ENCODE measurements at regions not wholly inside any gene's neighbourhood (a gene's known extent, or its start where the extent isn't known, plus 50 kb on each side); places are given as distances from the start of the nearest gene placed in this dataset.

DNA sequence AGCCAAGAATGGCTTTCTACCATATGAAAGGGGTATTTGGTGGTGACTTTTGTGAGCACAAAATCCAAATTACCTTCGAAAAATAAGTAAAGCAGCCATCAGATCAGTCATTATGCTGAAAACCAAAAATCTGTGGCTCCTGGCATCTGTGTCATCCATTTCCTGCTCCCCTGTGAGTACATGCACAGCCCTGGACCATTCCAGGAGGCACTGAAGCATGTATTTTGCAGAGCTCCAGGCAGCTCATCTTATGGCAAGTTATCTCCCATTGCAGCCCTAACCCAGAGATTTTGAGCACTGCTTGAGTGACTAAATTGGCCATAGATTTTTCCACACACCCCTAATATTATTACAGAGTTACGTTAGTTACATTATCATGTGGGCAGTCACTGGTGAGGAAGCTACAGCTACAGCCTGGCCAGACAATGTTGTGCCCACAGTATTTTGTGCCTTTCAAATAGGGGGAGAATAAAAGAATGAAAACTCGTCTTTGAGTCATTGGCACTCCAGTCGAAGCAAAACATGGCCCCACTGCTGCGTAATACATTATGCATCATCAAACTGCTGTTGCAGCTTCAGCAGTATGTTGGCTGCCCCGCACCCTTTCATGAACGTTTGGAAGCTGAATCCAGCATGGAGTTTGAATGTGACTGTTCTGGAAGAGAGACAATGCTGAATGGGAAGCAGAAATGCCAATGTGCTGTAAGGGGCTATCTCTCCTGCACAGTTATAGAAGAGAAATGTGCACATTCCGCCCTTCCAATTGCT is 702.2 kb downstream of the RNF144A start:
- in situ Hi-C loops (cut with MboI), result no loop called here
- Histone ChIP-seq H3K79me2 (ENCODE audit: control insufficient read depth, insufficient read depth, low read length) (no peaks in the 10 kb centered on the region), H2AFZ (ENCODE audit: low read depth, low read length) (no peak overlapping the region), H3K4me3 (no peak overlapping the region), H3K27me3 (ENCODE audit: control insufficient read depth in 2 of 2, insufficient read depth in 2 of 2, low read length in 2 of 2) (no peaks in the 10 kb centered on the region), H3K9me1 (ENCODE audit: control insufficient read depth, insufficient read depth, low read length) (no peaks in the 10 kb centered on the region), H3K4me1 (replicated peaks in 1 of 2; ENCODE audit: control insufficient read depth in 2 of 2, insufficient read depth in 2 of 2, low read length in 2 of 2) (no peaks in the 10 kb centered on the region), H3K9me3 (replicated peaks; ENCODE audit: control insufficient read depth, insufficient read depth, low read depth, low read length) (no peaks in the 10 kb centered on the region), H3K9ac (ENCODE audit: insufficient read depth in 1 of 2, low read depth in 2 of 2, low read length in 2 of 2) (no peak overlapping the region), H3K27ac (ENCODE audit: extremely low read depth, low read depth, low read length) (no peak overlapping the region), H3K4me2 (ENCODE audit: insufficient read depth, low read length) (no peak overlapping the region), H3K36me3 (ENCODE audit: control insufficient read depth, insufficient read depth, low read length) (no peaks in the 10 kb centered on the region), H4K20me1 (replicated peaks; ENCODE audit: control insufficient read depth, insufficient read depth, low read length) (no peaks in the 10 kb centered on the region)
- no peak for TF ChIP-seq ZBTB7A (IDR thresholded peaks at IDR 0.05; ENCODE audit: borderline replicate concordance, control insufficient read depth, low read depth, low read length)
- TF ChIP-seq THRAP3 (IDR thresholded peaks at IDR 0.05; ENCODE audit: borderline replicate concordance), result no peak
- TF ChIP-seq, protein P1, sequence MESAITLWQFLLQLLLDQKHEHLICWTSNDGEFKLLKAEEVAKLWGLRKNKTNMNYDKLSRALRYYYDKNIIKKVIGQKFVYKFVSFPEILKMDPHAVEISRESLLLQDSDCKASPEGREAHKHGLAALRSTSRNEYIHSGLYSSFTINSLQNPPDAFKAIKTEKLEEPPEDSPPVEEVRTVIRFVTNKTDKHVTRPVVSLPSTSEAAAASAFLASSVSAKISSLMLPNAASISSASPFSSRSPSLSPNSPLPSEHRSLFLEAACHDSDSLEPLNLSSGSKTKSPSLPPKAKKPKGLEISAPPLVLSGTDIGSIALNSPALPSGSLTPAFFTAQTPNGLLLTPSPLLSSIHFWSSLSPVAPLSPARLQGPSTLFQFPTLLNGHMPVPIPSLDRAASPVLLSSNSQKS (CRISPR knock-in tag; IDR thresholded peaks at IDR 0.05), result no peak
- no peak for TF ChIP-seq TAF9B (IDR thresholded peaks at IDR 0.05; ENCODE audit: partially characterized antibody)
- TF ChIP-seq ZNF3 (CRISPR knock-in tag; IDR thresholded peaks at IDR 0.05), result no peak
- no peak for TF ChIP-seq ZNF174 (CRISPR knock-in tag; IDR thresholded peaks at IDR 0.05)
- TF ChIP-seq CHD4 (IDR thresholded peaks at IDR 0.05; ENCODE audit: insufficient read depth, insufficient replicate concordance, low read depth, low read length, poor library complexity, severe bottlenecking), result no peak
- no peak for TF ChIP-seq KDM4B (IDR thresholded peaks at IDR 0.05; ENCODE audit: borderline replicate concordance in 2 of 2, low read depth in 1 of 2)
- TF ChIP-seq, protein P2, sequence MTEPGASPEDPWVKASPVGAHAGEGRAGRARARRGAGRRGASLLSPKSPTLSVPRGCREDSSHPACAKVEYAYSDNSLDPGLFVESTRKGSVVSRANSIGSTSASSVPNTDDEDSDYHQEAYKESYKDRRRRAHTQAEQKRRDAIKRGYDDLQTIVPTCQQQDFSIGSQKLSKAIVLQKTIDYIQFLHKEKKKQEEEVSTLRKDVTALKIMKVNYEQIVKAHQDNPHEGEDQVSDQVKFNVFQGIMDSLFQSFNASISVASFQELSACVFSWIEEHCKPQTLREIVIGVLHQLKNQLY (CRISPR knock-in tag; conservative IDR thresholded peaks at IDR 0.05), result no peak
- no peak for TF ChIP-seq NR2F6 (CRISPR knock-in tag; IDR thresholded peaks at IDR 0.05)
- no peak for TF ChIP-seq ZNF253 (CRISPR knock-in tag; conservative IDR thresholded peaks at IDR 0.05)
- TF ChIP-seq ZNF354B (CRISPR knock-in tag; IDR thresholded peaks at IDR 0.05), result no peak
- no peak for TF ChIP-seq MXI1 (IDR thresholded peaks at IDR 0.05; ENCODE audit: low read depth, low read length)
- TF ChIP-seq, protein P3, sequence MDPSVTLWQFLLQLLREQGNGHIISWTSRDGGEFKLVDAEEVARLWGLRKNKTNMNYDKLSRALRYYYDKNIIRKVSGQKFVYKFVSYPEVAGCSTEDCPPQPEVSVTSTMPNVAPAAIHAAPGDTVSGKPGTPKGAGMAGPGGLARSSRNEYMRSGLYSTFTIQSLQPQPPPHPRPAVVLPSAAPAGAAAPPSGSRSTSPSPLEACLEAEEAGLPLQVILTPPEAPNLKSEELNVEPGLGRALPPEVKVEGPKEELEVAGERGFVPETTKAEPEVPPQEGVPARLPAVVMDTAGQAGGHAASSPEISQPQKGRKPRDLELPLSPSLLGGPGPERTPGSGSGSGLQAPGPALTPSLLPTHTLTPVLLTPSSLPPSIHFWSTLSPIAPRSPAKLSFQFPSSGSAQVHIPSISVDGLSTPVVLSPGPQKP (CRISPR knock-in tag; IDR thresholded peaks at IDR 0.05), result no peak
- no peak for TF ChIP-seq ZSCAN32 (CRISPR knock-in tag; IDR thresholded peaks at IDR 0.05)
- TF ChIP-seq, protein P4, sequence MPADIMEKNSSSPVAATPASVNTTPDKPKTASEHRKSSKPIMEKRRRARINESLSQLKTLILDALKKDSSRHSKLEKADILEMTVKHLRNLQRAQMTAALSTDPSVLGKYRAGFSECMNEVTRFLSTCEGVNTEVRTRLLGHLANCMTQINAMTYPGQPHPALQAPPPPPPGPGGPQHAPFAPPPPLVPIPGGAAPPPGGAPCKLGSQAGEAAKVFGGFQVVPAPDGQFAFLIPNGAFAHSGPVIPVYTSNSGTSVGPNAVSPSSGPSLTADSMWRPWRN (IDR thresholded peaks at IDR 0.05; ENCODE audit: low read depth), result no peak
- TF ChIP-seq ZNF224 (CRISPR knock-in tag; IDR thresholded peaks at IDR 0.05), result no peak
- TF ChIP-seq RBM39 (optimal IDR thresholded peaks at IDR 0.05; ENCODE audit: low read depth, low read length), result no peak
- BruUV-seq (replicated peaks), result no TSS peak
- ATAC-seq (no peak), DNase-seq (ENCODE audit: extremely low read depth in 1 of 4, low spot score in 3 of 4) (no peak), FAIRE-seq (no peak)
- ChIA-PET CTCF (ENCODE audit: low intra/inter-chr PET ratio) (no interaction called here), POLR2A (no interaction called here)
- intact Hi-C loops (cut with micrococcal nuclease), result no loop called here
- WGBS (ENCODE audit: insufficient coverage, low coverage, missing lambda C conversion rate), result under 1% methylated on average over 8 of the region's 8 CpGs

All from K562 (cell line).